Neural crest cell (in vitro differentiated cells): ENCODE measurements at regions not wholly inside any gene's neighbourhood (a gene's known extent, or its start where the extent isn't known, plus 50 kb on each side); places are given as distances from the start of the nearest gene placed in this dataset.

ENCODE experiments used
- DNase-seq: peaks from one replicate; pipeline ENCODE4 v3.0.0; 2021; ENCODE audit warnings: low read depth, mixed read lengths, low spot score
- H3K27ac Mint-ChIP-seq: one replicate; pipeline ENCODE4 v1.8.0; 2021; ENCODE audit warnings: mild to moderate bottlenecking, mixed read lengths; ENCODE audit not compliant: unreplicated experiment
- H3K27me3 Mint-ChIP-seq: 2 replicates; pipeline ENCODE4 v1.8.0; 2021; ENCODE audit warnings: low read depth, mild to moderate bottlenecking, mixed read lengths
- H3K36me3 Mint-ChIP-seq: 2 replicates; pipeline ENCODE4 v1.8.0; 2021; ENCODE audit warnings: low read depth, mild to moderate bottlenecking, mixed read lengths
- H3K4me1 Mint-ChIP-seq: 2 replicates; pipeline ENCODE4 v1.8.0; 2021; ENCODE audit warnings: mixed read lengths
- H3K4me3 Mint-ChIP-seq: one replicate; pipeline ENCODE4 v1.8.0; 2021; ENCODE audit warnings: mild to moderate bottlenecking, mixed read lengths
- H3K9me3 Mint-ChIP-seq: 2 replicates; pipeline ENCODE4 v1.8.0; 2021; ENCODE audit warnings: mixed read lengths
- CTCF ChIP-seq: fragments of 200-600 bp; sonication (generic); conservative IDR thresholded peaks from 2 replicates; pipeline ENCODE4 v1.5.0; 2021; ENCODE audit warnings: antibody characterized with exemption, mild to moderate bottlenecking

DNA sequence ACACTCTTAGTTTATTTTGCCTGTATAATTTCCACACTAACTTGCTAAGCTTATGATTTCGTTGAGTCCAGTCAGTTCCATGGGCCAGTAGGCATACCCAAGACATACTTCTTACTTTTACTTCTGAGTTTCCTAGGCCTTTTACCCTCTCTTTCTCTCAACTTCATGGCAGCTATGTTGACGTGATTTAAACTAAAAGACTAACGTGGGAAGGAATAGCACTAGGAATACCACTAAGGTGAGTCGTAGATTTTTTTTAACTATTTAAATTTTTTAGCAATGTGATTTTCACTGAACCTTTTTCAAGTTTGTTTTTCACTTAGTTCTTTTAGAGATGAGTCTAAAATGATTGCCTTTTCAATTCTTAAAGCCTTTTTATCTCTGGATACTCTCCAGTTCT, 793.5 kb upstream of the NOVA1 start:
- Mint-ChIP-seq H3K4me3 (no peak overlapping the region), H3K27me3 (no peaks in the 10 kb centered on the region), H3K4me1 (no peaks in the 10 kb centered on the region), H3K27ac (no peak overlapping the region), H3K36me3 (no peaks in the 10 kb centered on the region), H3K9me3 (no peaks in the 10 kb centered on the region)
- DNase-seq: no peak
- no peak for TF ChIP-seq CTCF

DNA sequence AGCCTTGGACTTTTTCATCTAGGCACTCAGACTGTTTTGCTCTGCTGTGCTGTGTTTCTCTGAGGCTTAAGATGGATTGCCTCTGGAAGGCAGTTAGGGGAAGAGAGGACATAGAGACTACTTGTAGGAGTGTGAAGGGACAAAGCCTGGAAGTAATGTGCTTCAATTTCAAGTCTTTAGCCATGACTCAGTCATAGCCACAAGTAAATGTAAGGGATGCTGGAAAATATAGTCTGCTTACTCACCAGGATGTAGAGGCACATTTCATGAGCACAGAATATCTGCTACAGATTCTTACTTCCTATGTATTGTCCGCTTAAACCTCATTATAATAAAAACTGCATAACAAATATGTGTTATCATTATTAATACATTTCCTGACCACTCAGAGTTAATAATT, 794.3 kb upstream of the NOVA1 start:
- Mint-ChIP-seq H3K4me3 (no peak overlapping the region), H3K4me1 (no peaks in the 10 kb centered on the region), H3K27me3 (no peaks in the 10 kb centered on the region), H3K9me3 (no peaks in the 10 kb centered on the region), H3K27ac (no peak overlapping the region), H3K36me3 (no peaks in the 10 kb centered on the region)
- no peak for TF ChIP-seq CTCF
- no peak for DNase-seq

GRCh38 chr14:27409944-27410343, 812.1 kb upstream of the NOVA1 start:
- no peak for DNase-seq
- H3K27me3 Mint-ChIP-seq: no peaks in the 10 kb centered on the region
- no peaks in the 10 kb centered on the region for H3K36me3 Mint-ChIP-seq
- no peaks in the 10 kb centered on the region for H3K4me1 Mint-ChIP-seq
- no peak overlapping the region for H3K27ac Mint-ChIP-seq
- peaks cover 5% of the 10 kb centered on the region for H3K9me3 Mint-ChIP-seq
- TF ChIP-seq CTCF: no peak
- no peak overlapping the region for H3K4me3 Mint-ChIP-seq

GRCh38 chr14:27410981-27411380, 813.1 kb upstream of the NOVA1 start:
- H3K27ac Mint-ChIP-seq: no peak overlapping the region
- no peak for TF ChIP-seq CTCF
- no peaks in the 10 kb centered on the region for H3K27me3 Mint-ChIP-seq
- no peak for DNase-seq
- H3K4me1 Mint-ChIP-seq: no peaks in the 10 kb centered on the region
- H3K9me3 Mint-ChIP-seq: peaks cover 5% of the 10 kb centered on the region
- H3K36me3 Mint-ChIP-seq: no peaks in the 10 kb centered on the region
- no peak overlapping the region for H3K4me3 Mint-ChIP-seq

GRCh38 chr14:27427796-27428195, 830.0 kb upstream of the NOVA1 start:
- TF ChIP-seq CTCF: no peak
- no peaks in the 10 kb centered on the region for H3K9me3 Mint-ChIP-seq
- no peaks in the 10 kb centered on the region for H3K4me1 Mint-ChIP-seq
- H3K27ac Mint-ChIP-seq: no peak overlapping the region
- no peak for DNase-seq
- H3K4me3 Mint-ChIP-seq: no peak overlapping the region
- H3K36me3 Mint-ChIP-seq: no peaks in the 10 kb centered on the region
- no peaks in the 10 kb centered on the region for H3K27me3 Mint-ChIP-seq
